GM19438 (cell line): ENCODE measurements at regions not wholly inside any gene's neighbourhood (a gene's known extent, or its start where the extent isn't known, plus 50 kb on each side); places are given as distances from the start of the nearest gene placed in this dataset.

Experiments used
- ATAC-seq: cut with Tn5 transposase; IDR thresholded peaks from one replicate; pipeline ENCODE4 v1.9.1; 2021; ENCODE audit warnings: low read depth; ENCODE audit not compliant: unreplicated experiment

DNA sequence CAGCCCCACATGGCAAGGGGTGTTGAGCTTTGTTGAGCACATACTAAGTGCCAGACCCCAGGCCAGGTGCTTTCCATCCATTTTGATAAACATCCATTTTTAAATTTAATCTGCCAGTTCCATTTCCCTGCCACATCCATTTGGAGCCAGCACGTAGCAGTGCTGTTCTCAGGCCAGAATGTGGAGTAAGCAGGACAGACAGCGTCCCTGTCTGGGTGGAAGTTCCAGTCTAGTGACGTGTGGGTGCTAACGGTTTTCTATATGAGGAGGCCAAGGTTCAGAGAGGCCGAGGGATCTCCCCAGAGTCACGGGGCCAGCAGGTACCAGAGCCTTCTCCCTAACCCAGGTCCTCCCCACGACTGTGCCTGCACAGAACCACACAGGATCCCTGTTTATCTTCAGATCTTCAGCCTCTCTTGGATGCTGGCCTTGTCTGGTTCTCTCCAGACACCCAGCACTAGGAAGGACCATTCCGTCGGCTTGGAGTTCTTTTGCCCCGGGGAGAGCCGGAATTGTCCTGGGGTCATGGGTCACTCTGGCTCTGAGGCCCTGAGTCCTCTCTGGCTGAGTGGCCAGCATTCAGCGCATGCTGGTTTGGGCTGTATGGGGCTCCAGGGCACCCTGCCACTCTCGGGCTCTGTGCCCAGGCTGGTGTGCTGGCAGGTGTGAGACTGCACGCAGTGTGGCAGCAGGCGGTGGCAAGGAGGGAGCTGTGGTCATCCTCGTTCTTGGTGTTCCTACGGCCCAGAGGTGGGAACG lies 63.6 kb upstream of the PPARA start:
- no peak for ATAC-seq

DNA sequence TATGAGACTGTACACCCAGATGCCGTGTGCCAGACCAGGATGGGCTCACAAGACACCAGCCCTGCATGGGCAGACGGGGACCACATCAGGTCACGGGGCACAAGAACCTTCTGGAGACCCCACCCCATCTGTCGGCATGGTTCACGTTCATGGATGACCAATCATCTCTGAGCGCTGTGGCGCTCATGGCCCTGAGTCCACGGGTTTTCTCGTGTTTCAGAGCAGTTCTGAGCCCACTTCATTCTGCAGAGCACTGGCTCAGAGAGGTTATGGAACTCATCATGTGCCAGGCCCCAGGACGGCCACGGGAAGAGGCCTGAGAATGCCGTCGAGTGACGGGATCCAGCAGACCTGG lies 63.0 kb upstream of the PPARA start:
- ATAC-seq = no peak

DNA sequence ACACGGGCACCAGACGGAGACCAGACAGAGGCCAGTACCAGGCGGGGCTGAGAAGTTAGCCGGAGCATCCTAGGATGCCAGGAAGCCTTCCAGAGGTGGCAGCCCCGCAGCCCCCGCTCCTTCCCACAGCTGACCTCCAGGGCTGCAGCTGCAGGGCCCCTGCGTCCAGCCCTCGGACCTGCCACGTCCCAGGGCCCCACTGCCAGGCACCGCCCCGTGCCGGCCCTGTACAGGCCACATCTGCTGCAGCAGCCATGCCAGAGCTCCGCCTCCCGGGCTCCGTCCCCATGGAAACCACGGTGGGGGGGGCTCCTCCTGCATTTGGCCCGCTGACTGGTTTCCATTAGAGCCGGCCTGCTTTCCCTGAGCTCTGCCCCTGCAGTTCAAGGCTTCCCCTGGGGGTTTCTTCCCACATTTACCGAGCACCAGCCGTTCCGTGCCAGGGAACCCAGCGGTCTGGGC lies 62.5 kb upstream of the PPARA start:
- ATAC-seq = no peak

- no peak for ATAC-seq
These were observed 61.6 kb upstream of the PPARA start for GRCh38 chr22:46088541-46089311.

- ATAC-seq = no peak
These were observed 60.8 kb upstream of the PPARA start for GRCh38 chr22:46089426-46090035.

GRCh38 chr22:46090036-46090591 lies 60.2 kb upstream of the PPARA start:
- no peak for ATAC-seq

DNA sequence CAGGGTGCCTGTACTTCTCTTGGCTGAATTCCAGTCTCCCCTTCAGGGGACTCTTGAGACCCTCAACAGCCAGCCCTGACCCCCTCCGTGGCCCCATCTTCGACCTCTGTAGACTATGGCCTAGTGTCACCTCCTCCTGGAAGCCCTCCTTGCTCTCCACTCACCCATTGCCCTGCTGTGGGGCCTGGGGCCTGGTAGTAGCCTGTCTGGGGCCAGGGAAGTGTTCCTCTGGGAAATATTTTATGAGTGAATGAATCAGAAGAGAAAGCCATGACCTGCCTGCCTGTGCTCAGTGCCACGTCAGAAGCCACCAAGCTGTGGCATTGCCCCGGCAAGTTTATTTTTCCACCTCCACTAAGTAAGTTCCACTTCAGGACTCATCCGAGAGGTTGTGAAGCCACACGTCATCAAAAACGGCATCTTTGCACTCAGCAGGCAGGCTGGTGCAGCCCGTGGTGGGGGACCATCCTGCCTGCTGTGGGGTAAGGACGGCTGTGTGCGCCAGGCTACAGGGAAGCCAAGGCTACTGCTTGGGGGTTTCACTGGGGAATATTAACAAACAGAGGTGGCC lies 59.6 kb upstream of the PPARA start:
- no peak for ATAC-seq

- no peak for ATAC-seq
These were observed 58.9 kb upstream of the PPARA start for GRCh38 chr22:46091277-46091977.

DNA sequence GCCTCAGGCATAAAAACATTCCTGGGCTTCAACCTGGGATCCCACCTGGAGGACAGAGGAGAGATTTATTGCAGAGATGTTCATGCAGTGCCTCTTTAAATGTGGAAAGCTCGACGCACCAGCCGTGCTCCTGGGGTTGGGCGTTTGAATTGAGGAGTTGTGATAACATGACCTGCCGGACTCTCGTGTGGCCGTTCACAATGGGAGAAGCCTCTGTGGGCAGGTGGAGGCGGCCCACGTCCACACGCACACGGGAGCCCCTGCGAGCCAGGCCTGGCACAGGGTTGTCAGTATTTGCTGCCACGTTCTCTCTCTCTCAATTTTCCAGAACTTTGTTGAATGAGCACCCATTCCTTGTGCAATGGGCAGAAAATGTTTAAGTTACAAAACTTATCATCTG lies 58.3 kb upstream of the PPARA start:
- no peak for ATAC-seq

DNA sequence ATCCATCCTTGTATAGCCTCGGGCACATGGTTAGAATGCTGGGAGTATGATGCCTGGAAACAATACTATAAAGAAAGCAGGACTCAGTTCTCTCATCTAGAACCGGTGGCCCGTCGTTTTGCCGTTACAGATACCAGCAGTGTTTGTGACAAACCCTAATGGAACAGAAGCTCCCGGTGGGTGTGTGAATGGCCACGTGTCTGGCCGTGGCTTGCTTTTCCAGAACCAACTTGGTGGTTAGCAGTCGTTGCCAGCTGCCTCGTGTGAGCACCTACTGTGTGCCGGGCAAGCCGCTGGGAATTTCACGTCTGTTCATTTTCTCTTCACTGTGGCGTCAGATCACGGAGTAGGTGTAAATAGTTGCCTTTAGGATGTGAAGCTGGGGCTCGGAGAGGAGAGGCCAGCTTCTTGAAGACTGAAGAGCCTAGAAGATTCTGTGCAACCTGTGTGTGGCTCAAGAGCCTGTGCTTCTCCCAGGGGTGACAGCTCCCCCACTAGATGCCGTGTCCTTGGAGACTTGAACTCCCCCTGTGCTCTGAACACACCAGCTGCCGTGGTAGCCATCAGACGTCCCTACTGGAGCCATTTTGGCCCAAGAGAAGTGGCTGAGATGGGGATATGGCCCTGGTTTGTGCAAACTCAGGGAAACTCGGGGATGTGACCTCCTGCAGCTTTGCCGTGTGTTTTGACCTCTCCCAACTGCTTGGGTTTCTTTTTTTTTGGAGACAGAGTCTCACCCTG lies 57.5 kb upstream of the PPARA start:
- ATAC-seq = no peak

GRCh38 chr22:46093796-46094195 lies 56.5 kb upstream of the PPARA start:
- no peak for ATAC-seq

DNA sequence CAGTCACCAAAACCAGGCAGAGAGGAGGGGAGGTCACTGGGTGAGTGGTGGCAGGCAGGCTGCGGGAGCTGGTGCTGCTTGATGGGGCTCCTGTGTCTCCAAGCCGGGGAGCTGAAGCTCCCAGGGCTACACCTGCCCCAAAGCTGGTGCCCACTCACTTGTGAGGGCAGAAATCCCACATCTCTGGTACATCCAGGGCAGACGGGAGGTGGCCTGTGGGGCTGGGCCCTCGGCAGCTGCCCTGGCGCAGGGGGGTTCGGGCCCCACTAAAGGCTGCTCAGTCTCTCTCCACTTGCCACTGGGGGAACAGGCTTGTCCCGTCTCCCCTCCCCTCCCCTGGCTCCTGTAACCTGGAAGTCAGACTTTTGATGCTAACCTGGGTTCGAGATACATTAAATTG lies 55.6 kb upstream of the PPARA start:
- ATAC-seq = no peak

DNA sequence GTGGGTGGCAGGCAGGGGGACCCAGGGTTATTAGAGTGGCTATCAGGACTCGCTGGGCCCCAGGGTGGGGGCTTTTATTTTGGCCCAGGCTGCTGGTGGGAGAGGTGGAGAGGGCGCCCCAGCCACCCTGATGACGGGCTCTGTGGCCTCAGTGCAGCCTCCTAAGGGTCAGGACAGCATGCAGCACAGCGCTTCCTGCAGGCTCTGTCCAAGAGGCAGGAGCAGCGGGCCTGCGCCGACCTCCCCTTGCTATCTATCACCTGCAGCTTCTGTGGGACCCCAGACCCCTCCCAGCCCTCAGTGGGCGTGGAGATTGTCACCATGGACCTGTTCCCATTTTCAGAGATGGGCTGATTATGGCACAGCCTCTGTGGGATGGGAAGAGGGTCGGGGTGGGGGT lies 54.3 kb upstream of the PPARA start:
- ATAC-seq = no peak

DNA sequence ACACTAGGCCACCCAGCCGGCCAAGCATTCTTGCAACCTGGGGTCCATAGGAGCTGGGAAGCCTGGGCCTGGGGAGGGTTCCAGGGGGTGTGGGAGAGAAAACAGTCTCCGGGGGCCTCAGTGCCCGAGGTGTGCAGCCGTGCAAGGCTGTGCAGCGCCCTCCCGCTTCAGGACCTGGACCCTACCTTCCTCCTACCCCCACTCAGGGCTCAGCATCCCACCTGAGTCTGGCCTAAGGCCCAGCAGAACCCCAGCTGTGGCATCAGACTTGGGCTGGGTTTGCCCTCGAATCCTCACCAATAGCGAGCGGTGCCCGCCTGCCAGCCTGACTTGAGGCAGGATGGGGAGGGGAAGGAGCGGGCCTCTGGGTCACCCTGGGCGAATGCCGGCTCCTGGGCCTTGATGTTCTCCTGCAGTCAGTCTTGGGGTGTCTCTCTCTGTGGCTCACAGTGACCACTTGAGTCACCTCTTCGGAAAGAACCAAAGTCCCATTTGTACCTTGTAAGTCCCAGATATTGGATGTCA lies 53.6 kb upstream of the PPARA start:
- no peak for ATAC-seq

GRCh38 chr22:46097268-46097900 lies 52.9 kb upstream of the PPARA start:
- ATAC-seq = no peak

- ATAC-seq = no peak
These were observed 51.5 kb upstream of the PPARA start for GRCh38 chr22:46098525-46099475.

GRCh38 chr22:46099740-46100139 lies 50.6 kb upstream of the PPARA start:
- no peak for ATAC-seq
